ENCODE measurements at regions not wholly inside any gene's neighbourhood (a gene's known extent, or its start where the extent isn't known, plus 50 kb on each side); places are given as distances from the start of the nearest gene placed in this dataset.

DNA sequence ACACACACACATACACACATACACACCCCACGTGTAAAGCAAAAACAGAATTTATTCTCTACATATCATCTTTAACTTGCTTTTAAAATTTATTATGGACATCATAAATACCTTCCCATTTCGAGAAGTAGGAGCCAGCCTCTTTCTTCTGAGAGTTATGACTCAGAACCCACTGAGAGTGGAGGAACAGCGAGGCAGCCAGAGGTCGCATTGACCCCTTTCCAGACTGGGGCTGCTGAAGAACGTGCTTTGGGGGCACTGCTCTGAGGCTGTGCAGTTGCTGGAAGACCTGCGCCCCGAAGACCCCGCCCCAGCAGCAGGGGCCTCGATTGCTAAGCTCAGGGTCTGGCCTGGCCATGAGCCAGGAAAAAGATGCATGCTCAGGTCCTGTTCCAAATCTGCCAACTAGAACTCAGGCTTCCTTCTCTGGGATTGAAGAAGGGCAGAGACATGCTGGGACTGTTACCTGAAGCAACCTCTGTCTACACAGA is 133.8 kb upstream of the TWIST2 start:
- TF ChIP-seq, protein P1, sequence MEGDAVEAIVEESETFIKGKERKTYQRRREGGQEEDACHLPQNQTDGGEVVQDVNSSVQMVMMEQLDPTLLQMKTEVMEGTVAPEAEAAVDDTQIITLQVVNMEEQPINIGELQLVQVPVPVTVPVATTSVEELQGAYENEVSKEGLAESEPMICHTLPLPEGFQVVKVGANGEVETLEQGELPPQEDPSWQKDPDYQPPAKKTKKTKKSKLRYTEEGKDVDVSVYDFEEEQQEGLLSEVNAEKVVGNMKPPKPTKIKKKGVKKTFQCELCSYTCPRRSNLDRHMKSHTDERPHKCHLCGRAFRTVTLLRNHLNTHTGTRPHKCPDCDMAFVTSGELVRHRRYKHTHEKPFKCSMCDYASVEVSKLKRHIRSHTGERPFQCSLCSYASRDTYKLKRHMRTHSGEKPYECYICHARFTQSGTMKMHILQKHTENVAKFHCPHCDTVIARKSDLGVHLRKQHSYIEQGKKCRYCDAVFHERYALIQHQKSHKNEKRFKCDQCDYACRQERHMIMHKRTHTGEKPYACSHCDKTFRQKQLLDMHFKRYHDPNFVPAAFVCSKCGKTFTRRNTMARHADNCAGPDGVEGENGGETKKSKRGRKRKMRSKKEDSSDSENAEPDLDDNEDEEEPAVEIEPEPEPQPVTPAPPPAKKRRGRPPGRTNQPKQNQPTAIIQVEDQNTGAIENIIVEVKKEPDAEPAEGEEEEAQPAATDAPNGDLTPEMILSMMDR (IDR thresholded peaks at IDR 0.05) = no peak
- no peak for TF ChIP-seq POLR2A (IDR thresholded peaks at IDR 0.05)
